ENCODE measurements at regions not wholly inside any gene's neighbourhood (a gene's known extent, or its start where the extent isn't known, plus 50 kb on each side); places are given as distances from the start of the nearest gene placed in this dataset.

DNA sequence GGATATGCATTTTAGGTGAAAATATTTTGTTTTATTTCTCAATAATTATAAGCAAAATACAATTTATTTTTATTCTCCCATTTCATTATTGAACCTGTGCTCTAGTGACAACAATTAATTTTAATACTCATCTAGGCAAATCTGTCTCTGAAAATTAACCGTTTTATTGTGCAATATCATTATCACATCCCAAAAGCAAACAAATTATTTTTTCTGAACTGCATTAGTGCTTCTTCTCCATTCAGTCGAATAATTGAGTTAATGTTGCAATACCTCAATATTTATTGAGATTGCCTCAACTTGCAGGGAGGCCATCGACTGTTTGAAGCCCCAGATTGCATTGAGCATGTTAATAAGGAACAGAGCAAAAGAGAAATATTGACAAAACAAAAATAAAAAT is 303.2 kb upstream of the LRFN5 start:
- POLR2A ChIA-PET = no interaction called here
- Histone ChIP-seq H3K4me3 (ENCODE audit: low read depth in 2 of 2, low read length in 1 of 2) (no peak overlapping the region), H3F3A (replicated peaks; ENCODE audit: insufficient read depth) (no peaks in the 10 kb centered on the region), H3K27ac (ENCODE audit: low read depth in 2 of 2, low read length in 1 of 2) (no peak overlapping the region), H3K27me3 (ENCODE audit: insufficient read depth) (no peaks in the 10 kb centered on the region), H3K4me2 (no peak overlapping the region), H3K9me2 (no peaks in the 10 kb centered on the region), H3K9me3 (no peaks in the 10 kb centered on the region), H2AFZ (ENCODE audit: low read depth) (no peak overlapping the region), H3K4me1 (ENCODE audit: control insufficient read depth in 1 of 2, insufficient read depth in 2 of 2, low read depth in 1 of 2, low read length in 1 of 2) (no peaks in the 10 kb centered on the region), H4K20me1 (ENCODE audit: insufficient read depth) (no peaks in the 10 kb centered on the region), H3K9ac (no peak overlapping the region), H3K36me3 (replicated peaks in 1 of 2; ENCODE audit: control insufficient read depth in 1 of 2, insufficient read depth in 2 of 2, low read length in 1 of 2) (no peaks in the 10 kb centered on the region), H3K79me2 (ENCODE audit: insufficient read depth) (no peaks in the 10 kb centered on the region)
- CTCF ChIA-PET = no interaction called here
- DNase-seq = no peak
- TF ChIP-seq EZH2phosphoT487 (IDR thresholded peaks at IDR 0.05; ENCODE audit: borderline replicate concordance, low read depth) (no peak), TAF1 (IDR thresholded peaks at IDR 0.05; ENCODE audit: borderline replicate concordance, low read depth, low read length) (no peak), MEF2A (IDR thresholded peaks at IDR 0.05; ENCODE audit: borderline replicate concordance, low read depth) (no peak), SIN3A (IDR thresholded peaks at IDR 0.05; ENCODE audit: borderline replicate concordance, low read depth, low read length) (no peak), RFX5 (IDR thresholded peaks at IDR 0.05; ENCODE audit: low read length) (no peak), RCOR1 (IDR thresholded peaks at IDR 0.05; ENCODE audit: low read length) (no peak), GATA2 (CRISPR knock-in tag; IDR thresholded peaks at IDR 0.05) (no peak), TCF12 (IDR thresholded peaks at IDR 0.05) (no peak), SMC3 (IDR thresholded peaks at IDR 0.05; ENCODE audit: low read depth, low read length) (no peak), JUND (IDR thresholded peaks at IDR 0.05) (no peak), YY1 (IDR thresholded peaks at IDR 0.05; ENCODE audit: low read depth) (no peak), FOXM1 (IDR thresholded peaks at IDR 0.05; ENCODE audit: low read depth) (no peak), FOXJ3 (CRISPR knock-in tag; IDR thresholded peaks at IDR 0.05) (no peak), EP300 (IDR thresholded peaks at IDR 0.05; ENCODE audit: borderline replicate concordance in 1 of 2, low read depth in 1 of 2, low read length in 1 of 2) (no peak)
- TF ChIP-seq, protein P1, sequence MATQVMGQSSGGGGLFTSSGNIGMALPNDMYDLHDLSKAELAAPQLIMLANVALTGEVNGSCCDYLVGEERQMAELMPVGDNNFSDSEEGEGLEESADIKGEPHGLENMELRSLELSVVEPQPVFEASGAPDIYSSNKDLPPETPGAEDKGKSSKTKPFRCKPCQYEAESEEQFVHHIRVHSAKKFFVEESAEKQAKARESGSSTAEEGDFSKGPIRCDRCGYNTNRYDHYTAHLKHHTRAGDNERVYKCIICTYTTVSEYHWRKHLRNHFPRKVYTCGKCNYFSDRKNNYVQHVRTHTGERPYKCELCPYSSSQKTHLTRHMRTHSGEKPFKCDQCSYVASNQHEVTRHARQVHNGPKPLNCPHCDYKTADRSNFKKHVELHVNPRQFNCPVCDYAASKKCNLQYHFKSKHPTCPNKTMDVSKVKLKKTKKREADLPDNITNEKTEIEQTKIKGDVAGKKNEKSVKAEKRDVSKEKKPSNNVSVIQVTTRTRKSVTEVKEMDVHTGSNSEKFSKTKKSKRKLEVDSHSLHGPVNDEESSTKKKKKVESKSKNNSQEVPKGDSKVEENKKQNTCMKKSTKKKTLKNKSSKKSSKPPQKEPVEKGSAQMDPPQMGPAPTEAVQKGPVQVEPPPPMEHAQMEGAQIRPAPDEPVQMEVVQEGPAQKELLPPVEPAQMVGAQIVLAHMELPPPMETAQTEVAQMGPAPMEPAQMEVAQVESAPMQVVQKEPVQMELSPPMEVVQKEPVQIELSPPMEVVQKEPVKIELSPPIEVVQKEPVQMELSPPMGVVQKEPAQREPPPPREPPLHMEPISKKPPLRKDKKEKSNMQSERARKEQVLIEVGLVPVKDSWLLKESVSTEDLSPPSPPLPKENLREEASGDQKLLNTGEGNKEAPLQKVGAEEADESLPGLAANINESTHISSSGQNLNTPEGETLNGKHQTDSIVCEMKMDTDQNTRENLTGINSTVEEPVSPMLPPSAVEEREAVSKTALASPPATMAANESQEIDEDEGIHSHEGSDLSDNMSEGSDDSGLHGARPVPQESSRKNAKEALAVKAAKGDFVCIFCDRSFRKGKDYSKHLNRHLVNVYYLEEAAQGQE (IDR thresholded peaks at IDR 0.05; ENCODE audit: low read depth, low read length) = no peak
- TF ChIP-seq, protein P2, sequence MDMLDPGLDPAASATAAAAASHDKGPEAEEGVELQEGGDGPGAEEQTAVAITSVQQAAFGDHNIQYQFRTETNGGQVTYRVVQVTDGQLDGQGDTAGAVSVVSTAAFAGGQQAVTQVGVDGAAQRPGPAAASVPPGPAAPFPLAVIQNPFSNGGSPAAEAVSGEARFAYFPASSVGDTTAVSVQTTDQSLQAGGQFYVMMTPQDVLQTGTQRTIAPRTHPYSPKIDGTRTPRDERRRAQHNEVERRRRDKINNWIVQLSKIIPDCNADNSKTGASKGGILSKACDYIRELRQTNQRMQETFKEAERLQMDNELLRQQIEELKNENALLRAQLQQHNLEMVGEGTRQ (IDR thresholded peaks at IDR 0.05; ENCODE audit: borderline replicate concordance, low read depth, low read length) = no peak
- TF ChIP-seq, protein P3, sequence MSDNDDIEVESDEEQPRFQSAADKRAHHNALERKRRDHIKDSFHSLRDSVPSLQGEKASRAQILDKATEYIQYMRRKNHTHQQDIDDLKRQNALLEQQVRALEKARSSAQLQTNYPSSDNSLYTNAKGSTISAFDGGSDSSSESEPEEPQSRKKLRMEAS (IDR thresholded peaks at IDR 0.05; ENCODE audit: low read depth) = no peak
- TF ChIP-seq, protein P4, sequence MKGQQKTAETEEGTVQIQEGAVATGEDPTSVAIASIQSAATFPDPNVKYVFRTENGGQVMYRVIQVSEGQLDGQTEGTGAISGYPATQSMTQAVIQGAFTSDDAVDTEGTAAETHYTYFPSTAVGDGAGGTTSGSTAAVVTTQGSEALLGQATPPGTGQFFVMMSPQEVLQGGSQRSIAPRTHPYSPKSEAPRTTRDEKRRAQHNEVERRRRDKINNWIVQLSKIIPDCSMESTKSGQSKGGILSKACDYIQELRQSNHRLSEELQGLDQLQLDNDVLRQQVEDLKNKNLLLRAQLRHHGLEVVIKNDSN (IDR thresholded peaks at IDR 0.05; ENCODE audit: borderline replicate concordance, low read depth) = no peak
- TF ChIP-seq, protein P5, sequence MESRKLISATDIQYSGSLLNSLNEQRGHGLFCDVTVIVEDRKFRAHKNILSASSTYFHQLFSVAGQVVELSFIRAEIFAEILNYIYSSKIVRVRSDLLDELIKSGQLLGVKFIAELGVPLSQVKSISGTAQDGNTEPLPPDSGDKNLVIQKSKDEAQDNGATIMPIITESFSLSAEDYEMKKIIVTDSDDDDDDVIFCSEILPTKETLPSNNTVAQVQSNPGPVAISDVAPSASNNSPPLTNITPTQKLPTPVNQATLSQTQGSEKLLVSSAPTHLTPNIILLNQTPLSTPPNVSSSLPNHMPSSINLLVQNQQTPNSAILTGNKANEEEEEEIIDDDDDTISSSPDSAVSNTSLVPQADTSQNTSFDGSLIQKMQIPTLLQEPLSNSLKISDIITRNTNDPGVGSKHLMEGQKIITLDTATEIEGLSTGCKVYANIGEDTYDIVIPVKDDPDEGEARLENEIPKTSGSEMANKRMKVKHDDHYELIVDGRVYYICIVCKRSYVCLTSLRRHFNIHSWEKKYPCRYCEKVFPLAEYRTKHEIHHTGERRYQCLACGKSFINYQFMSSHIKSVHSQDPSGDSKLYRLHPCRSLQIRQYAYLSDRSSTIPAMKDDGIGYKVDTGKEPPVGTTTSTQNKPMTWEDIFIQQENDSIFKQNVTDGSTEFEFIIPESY (IDR thresholded peaks at IDR 0.05; ENCODE audit: borderline replicate concordance, low read depth) = no peak
- WGBS (ENCODE audit: low lambda C conversion rate) = 30% methylated on average over 3 of the region's 3 CpGs
